Lung (tissue), 11 donors: ENCODE measurements at regions not wholly inside any gene's neighbourhood (a gene's known extent, or its start where the extent isn't known, plus 50 kb on each side); places are given as distances from the start of the nearest gene placed in this dataset.

Experiments
- ATAC-seq: fragments of 200-7000 bp; cut with Tn5 transposase; one replicate; pipeline ENCODE4 v1.9.1; 2020; ENCODE audit warnings: moderate number of reproducible peaks; ENCODE audit not compliant: insufficient read depth, low FRiP score
- DNase-seq, 3 donors: peaks; one replicate each; pipeline ENCODE4 v3.0.0-alpha.2; 2013 to 2017
- H3K27ac ChIP-seq, 2 donors: one replicate each; pipeline ENCODE4 v1.5.1; 2013; ENCODE audit warnings: mild to moderate bottlenecking in 2 of 2, moderate library complexity in 2 of 2, control low read depth in 1 of 2, inconsistent platforms in 1 of 2, low read depth in 1 of 2, low read length in 1 of 2
- H3K27me3 ChIP-seq, 3 donors: one replicate each; pipeline ENCODE4 v1.5.1; 2013; ENCODE audit warnings: low read length in 2 of 3; ENCODE audit not compliant: control insufficient read depth in 3 of 3, insufficient read depth in 3 of 3
- H3K36me3 ChIP-seq, 4 donors: one replicate each; pipeline ENCODE4 v1.5.1; 2013; ENCODE audit warnings: low read length in 4 of 4, mild to moderate bottlenecking in 1 of 4, moderate library complexity in 1 of 4; ENCODE audit not compliant: control insufficient read depth in 4 of 4, insufficient read depth in 4 of 4
- H3K4me1 ChIP-seq, 5 donors: one replicate each; pipeline ENCODE4 v1.5.1; 2013; ENCODE audit warnings: low read length in 5 of 5, mild to moderate bottlenecking in 2 of 5, moderate library complexity in 1 of 5; ENCODE audit not compliant: control insufficient read depth in 5 of 5, insufficient read depth in 5 of 5
- H3K4me3 ChIP-seq: one replicate; pipeline ENCODE4 v1.5.1; 2013; ENCODE audit warnings: mild to moderate bottlenecking, control low read depth, moderate library complexity
- H3K9ac ChIP-seq, 2 donors: one replicate each; pipeline ENCODE4 v1.5.1; 2013; ENCODE audit warnings: low read length in 2 of 2, control low read depth in 1 of 2; ENCODE audit not compliant: insufficient read depth in 1 of 2
- H3K9me3 ChIP-seq, 4 donors: one replicate each; pipeline ENCODE4 v1.5.1; 2013; ENCODE audit warnings: low read length in 3 of 4, mild to moderate bottlenecking in 1 of 4, moderate library complexity in 1 of 4; ENCODE audit not compliant: control insufficient read depth in 4 of 4, insufficient read depth in 3 of 4
- CTCF ChIP-seq: IDR thresholded peaks from 2 replicates; pipeline ENCODE4 v1.5.1; 2012; ENCODE audit warnings: mild to moderate bottlenecking; ENCODE audit errors: control extremely low read depth, extremely low read depth
- WGBS, 2 donors: extraction: QIAGEN DNeasy Blood & Tissue Kit; methylation state at CpG; one replicate each; pipeline ENCODE4 v1.1.7; 2013; 5-methylcytosine and 5-hydroxymethylcytosine counted together
- donor health status: control.
- donor health status: control.
- donor health status: Bipolar disorder and iron deficiency.
- donor health status: healthy.
- donor health status: DM: yes; HTN: yes; CAD: no.

GRCh38 chr10:43785252-43785651, 136.6 kb upstream of the ZNF32 start:
- Histone ChIP-seq H3K36me3 (no peaks in the 10 kb centered on the region), H3K27me3 (no peaks in the 10 kb centered on the region), H3K27ac (no peak overlapping the region), H3K9me3 (peaks cover 0 to 1% (median 0%) of the 10 kb centered on the region in 4 donors), H3K9ac (no peak overlapping the region), H3K4me1 (peaks cover 0 to 5% (median 0%) of the 10 kb centered on the region in 5 donors), H3K4me3 (no peak overlapping the region)
- DNase-seq (no peak), ATAC-seq (no peak)
- WGBS, 2 donors = 75 to 76% methylated on average over 2 of the region's 2 CpGs
- no peak for TF ChIP-seq CTCF

- H3K4me3 ChIP-seq = no peak overlapping the region
- H3K9ac ChIP-seq = no peak overlapping the region
- H3K27me3 ChIP-seq = no peaks in the 10 kb centered on the region
- 95 to 97% methylated on average over 6 of the region's 6 CpGs for WGBS, 2 donors
- H3K27ac ChIP-seq = no peak overlapping the region
- DNase-seq (no peak), ATAC-seq (no peak)
- TF ChIP-seq CTCF = no peak
- H3K36me3 ChIP-seq = no peaks in the 10 kb centered on the region
- H3K9me3 ChIP-seq = peaks cover 0 to 1% (median 0%) of the 10 kb centered on the region in 4 donors
- peaks cover 0 to 11% (median 0%) of the 10 kb centered on the region in 5 donors for H3K4me1 ChIP-seq
Observed at GRCh38 chr10:43782814-43783213, 134.1 kb upstream of the ZNF32 start.

- no peak overlapping the region for H3K27ac ChIP-seq
- no peak for DNase-seq
- no peak for TF ChIP-seq CTCF
- peaks cover 0 to 11% (median 0%) of the 10 kb centered on the region in 5 donors for H3K4me1 ChIP-seq
- H3K9ac ChIP-seq = no peak overlapping the region
- no peak overlapping the region for H3K4me3 ChIP-seq
- peaks cover 0 to 1% (median 0%) of the 10 kb centered on the region in 4 donors for H3K9me3 ChIP-seq
- no peaks in the 10 kb centered on the region for H3K27me3 ChIP-seq
- 77% methylated on average over 6 of the region's 6 CpGs for whole genome bisulfite sequencing, 2 donors
- ATAC-seq = no peak
- H3K36me3 ChIP-seq = no peaks in the 10 kb centered on the region
Observed at GRCh38 chr10:43781480-43782361, 133.0 kb upstream of the ZNF32 start.
